ENCODE measurements at regions not wholly inside any gene's neighbourhood (a gene's known extent, or its start where the extent isn't known, plus 50 kb on each side); places are given as distances from the start of the nearest gene placed in this dataset.

DNA sequence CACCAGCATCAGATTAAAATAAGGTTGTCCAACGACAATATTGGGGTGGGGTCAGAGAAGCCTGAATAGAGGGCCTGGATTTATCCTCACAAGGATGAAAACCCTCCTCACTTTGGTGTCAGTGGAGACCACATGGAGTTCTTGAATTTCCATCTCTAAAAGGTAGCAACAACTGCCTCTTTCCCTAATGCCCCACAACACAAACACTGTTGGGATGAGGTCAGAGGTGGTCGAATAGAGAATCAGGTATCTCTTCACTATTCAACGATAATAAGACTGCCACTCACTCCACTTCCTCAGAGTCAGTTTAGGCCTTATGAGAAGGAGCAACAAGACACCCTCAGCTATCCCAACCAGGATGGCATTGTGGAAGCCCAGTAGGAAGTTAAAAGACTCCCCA lies 596.1 kb downstream of the HTR1B start:
- TF ChIP-seq, protein P1, sequence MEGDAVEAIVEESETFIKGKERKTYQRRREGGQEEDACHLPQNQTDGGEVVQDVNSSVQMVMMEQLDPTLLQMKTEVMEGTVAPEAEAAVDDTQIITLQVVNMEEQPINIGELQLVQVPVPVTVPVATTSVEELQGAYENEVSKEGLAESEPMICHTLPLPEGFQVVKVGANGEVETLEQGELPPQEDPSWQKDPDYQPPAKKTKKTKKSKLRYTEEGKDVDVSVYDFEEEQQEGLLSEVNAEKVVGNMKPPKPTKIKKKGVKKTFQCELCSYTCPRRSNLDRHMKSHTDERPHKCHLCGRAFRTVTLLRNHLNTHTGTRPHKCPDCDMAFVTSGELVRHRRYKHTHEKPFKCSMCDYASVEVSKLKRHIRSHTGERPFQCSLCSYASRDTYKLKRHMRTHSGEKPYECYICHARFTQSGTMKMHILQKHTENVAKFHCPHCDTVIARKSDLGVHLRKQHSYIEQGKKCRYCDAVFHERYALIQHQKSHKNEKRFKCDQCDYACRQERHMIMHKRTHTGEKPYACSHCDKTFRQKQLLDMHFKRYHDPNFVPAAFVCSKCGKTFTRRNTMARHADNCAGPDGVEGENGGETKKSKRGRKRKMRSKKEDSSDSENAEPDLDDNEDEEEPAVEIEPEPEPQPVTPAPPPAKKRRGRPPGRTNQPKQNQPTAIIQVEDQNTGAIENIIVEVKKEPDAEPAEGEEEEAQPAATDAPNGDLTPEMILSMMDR (IDR thresholded peaks at IDR 0.05), result no peak
- TF ChIP-seq POLR2A (IDR thresholded peaks at IDR 0.05), result no peak

Measured in Peyer's patch (tissue), 4 donors.